GM19238 (cell line): ENCODE measurements at regions not wholly inside any gene's neighbourhood (a gene's known extent, or its start where the extent isn't known, plus 50 kb on each side); places are given as distances from the start of the nearest gene placed in this dataset.
"Not testable (repeated sequence)": the region's sequence is repeated elsewhere in the genome, so short reads cannot be mapped to it uniquely, and the experiment has no call there.

ENCODE experiments used
- DNase-seq: peaks from one replicate; pipeline ENCODE4 v3.0.0; 2011; ENCODE audit warnings: low spot score; ENCODE audit not compliant: insufficient read length

GRCh38 chr14:62501021-62501750 lies 544.1 kb downstream of the KCNH5 start:
- no peak for DNase-seq

- DNase-seq = no peak
These were observed 540.2 kb downstream of the KCNH5 start for GRCh38 chr14:62505045-62505444.

- DNase-seq = not testable (repeated sequence)
These were observed 523.9 kb downstream of the KCNH5 start for GRCh38 chr14:62521309-62521708.

- DNase-seq = no peak
These were observed 517.0 kb downstream of the KCNH5 start for GRCh38 chr14:62528296-62528695.

GRCh38 chr14:62532181-62532580 lies 513.1 kb downstream of the KCNH5 start:
- DNase-seq = no peak

- DNase-seq = no peak
These were observed 498.3 kb downstream of the KCNH5 start for GRCh38 chr14:62546862-62547474.

GRCh38 chr14:62557416-62557815 lies 487.8 kb downstream of the KCNH5 start:
- no peak for DNase-seq

- no peak for DNase-seq
These were observed 486.8 kb downstream of the KCNH5 start for GRCh38 chr14:62558451-62558850.

GRCh38 chr14:62585247-62585646 lies 460.0 kb downstream of the KCNH5 start:
- no peak for DNase-seq

- no peak for DNase-seq
These were observed 452.4 kb downstream of the KCNH5 start for GRCh38 chr14:62592877-62593276.

- DNase-seq = no peak
These were observed 448.1 kb downstream of the KCNH5 start for GRCh38 chr14:62597143-62597542.

GRCh38 chr14:62599616-62600385 lies 445.5 kb downstream of the KCNH5 start:
- no peak for DNase-seq

- DNase-seq = no peak
These were observed 442.5 kb downstream of the KCNH5 start for GRCh38 chr14:62602712-62603111.

GRCh38 chr14:62604524-62604923 lies 440.7 kb downstream of the KCNH5 start:
- no peak for DNase-seq

GRCh38 chr14:62614122-62614521 lies 431.1 kb downstream of the KCNH5 start:
- DNase-seq = no peak

GRCh38 chr14:62616668-62617067 lies 428.6 kb downstream of the KCNH5 start:
- no peak for DNase-seq

GRCh38 chr14:62626416-62626815 lies 418.8 kb downstream of the KCNH5 start:
- no peak for DNase-seq

- no peak for DNase-seq
These were observed 416.0 kb downstream of the KCNH5 start for GRCh38 chr14:62629176-62629725.

- no peak for DNase-seq
These were observed 414.1 kb downstream of the KCNH5 start for GRCh38 chr14:62631176-62631575.

GRCh38 chr14:62632771-62633170 lies 412.5 kb downstream of the KCNH5 start:
- no peak for DNase-seq

GRCh38 chr14:62645649-62646048 lies 399.6 kb downstream of the KCNH5 start:
- no peak for DNase-seq
